ENCODE measurements at regions not wholly inside any gene's neighbourhood (a gene's known extent, or its start where the extent isn't known, plus 50 kb on each side); places are given as distances from the start of the nearest gene placed in this dataset.
"Not testable (repeated sequence)": the region's sequence is repeated elsewhere in the genome, so short reads cannot be mapped to it uniquely, and the experiment has no call there.

DNA sequence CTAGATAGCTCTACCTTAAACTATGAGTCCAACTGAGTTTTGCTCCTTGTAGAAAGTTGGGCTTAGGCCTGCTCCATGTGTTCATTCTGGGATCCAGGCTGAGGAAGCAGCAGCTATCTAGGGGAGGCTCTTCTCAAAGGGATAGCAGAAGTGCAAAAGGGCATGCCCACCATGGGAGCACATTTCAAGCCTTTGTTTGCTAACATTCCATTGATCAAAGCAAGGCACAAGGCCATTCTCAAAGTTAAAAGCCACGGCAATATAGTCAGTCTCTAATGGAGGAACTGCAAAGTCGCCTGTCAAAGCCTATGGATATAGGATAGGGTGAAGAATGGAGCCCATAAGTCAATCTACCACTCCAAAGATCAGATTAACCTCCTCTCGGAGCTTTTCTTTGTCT lies 488.1 kb upstream of the ARX start:
- H3K9ac ChIP-seq (ENCODE audit: low read length): no peak overlapping the region
- no peaks in the 10 kb centered on the region for H4K20me1 ChIP-seq (ENCODE audit: insufficient read depth, low read length)
- no peaks in the 10 kb centered on the region for H3K4me1 ChIP-seq (ENCODE audit: insufficient read depth, low read length, severe bottlenecking)
- no peaks in the 10 kb centered on the region for H3F3A ChIP-seq (ENCODE audit: insufficient read depth, low read length)
- H3K4me3 ChIP-seq (ENCODE audit: low read depth, low read length, poor library complexity, severe bottlenecking): no peak overlapping the region
- no peaks in the 10 kb centered on the region for H3K36me3 ChIP-seq (ENCODE audit: insufficient read depth, low read length)
- no peaks in the 10 kb centered on the region for H3K79me2 ChIP-seq (ENCODE audit: insufficient read depth, low read length)
- no peak overlapping the region for H3K4me2 ChIP-seq (ENCODE audit: low read length)
- H2AFZ ChIP-seq (ENCODE audit: low read length): no peak overlapping the region
- H3K27me3 ChIP-seq (ENCODE audit: insufficient read depth, low read length): no peaks in the 10 kb centered on the region
- TF ChIP-seq, protein P1, sequence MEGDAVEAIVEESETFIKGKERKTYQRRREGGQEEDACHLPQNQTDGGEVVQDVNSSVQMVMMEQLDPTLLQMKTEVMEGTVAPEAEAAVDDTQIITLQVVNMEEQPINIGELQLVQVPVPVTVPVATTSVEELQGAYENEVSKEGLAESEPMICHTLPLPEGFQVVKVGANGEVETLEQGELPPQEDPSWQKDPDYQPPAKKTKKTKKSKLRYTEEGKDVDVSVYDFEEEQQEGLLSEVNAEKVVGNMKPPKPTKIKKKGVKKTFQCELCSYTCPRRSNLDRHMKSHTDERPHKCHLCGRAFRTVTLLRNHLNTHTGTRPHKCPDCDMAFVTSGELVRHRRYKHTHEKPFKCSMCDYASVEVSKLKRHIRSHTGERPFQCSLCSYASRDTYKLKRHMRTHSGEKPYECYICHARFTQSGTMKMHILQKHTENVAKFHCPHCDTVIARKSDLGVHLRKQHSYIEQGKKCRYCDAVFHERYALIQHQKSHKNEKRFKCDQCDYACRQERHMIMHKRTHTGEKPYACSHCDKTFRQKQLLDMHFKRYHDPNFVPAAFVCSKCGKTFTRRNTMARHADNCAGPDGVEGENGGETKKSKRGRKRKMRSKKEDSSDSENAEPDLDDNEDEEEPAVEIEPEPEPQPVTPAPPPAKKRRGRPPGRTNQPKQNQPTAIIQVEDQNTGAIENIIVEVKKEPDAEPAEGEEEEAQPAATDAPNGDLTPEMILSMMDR (IDR thresholded peaks at IDR 0.05; ENCODE audit: low read length): no peak
- no peak for TF ChIP-seq EZH2 (IDR thresholded peaks at IDR 0.05; ENCODE audit: borderline replicate concordance, low read length)
- no peaks in the 10 kb centered on the region for H3K9me2 ChIP-seq (ENCODE audit: low read depth, low read length)
- H3K9me3 ChIP-seq (ENCODE audit: low read length): no peaks in the 10 kb centered on the region
- no peak overlapping the region for H3K27ac ChIP-seq (ENCODE audit: low read depth, low read length, poor library complexity, severe bottlenecking)

DNA sequence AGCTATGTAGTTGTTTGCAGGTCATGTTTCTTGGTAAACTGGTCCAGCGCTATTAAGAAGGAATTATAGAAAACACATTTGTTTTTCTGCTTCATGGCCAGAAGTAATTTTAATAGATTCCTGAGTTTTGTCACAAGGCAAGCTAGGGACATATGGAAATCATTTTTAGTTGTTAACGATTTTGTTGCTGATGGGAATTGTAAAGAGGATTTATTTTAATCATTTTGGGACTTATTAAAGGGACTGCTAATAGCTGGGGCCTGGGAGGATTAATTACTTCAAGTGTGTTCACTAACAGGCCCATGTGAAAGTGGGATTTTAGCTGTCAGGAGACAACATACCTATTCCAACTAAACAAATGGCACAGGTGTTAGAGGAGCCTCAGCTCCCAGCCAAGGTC lies 492.0 kb upstream of the ARX start:
- TF ChIP-seq EZH2 (IDR thresholded peaks at IDR 0.05; ENCODE audit: borderline replicate concordance, low read length): no peak
- TF ChIP-seq, protein P1 (IDR thresholded peaks at IDR 0.05; ENCODE audit: low read length): no peak
- Histone ChIP-seq H3K4me1 (ENCODE audit: insufficient read depth, low read length, severe bottlenecking) (no peaks in the 10 kb centered on the region), H2AFZ (ENCODE audit: low read length) (no peak overlapping the region), H3K4me3 (ENCODE audit: low read depth, low read length, poor library complexity, severe bottlenecking) (no peak overlapping the region), H3K27me3 (ENCODE audit: insufficient read depth, low read length) (no peaks in the 10 kb centered on the region), H3K79me2 (ENCODE audit: insufficient read depth, low read length) (no peaks in the 10 kb centered on the region), H3K9me3 (ENCODE audit: low read length) (no peaks in the 10 kb centered on the region), H3K4me2 (ENCODE audit: low read length) (no peak overlapping the region), H4K20me1 (ENCODE audit: insufficient read depth, low read length) (no peaks in the 10 kb centered on the region), H3F3A (ENCODE audit: insufficient read depth, low read length) (no peaks in the 10 kb centered on the region), H3K27ac (ENCODE audit: low read depth, low read length, poor library complexity, severe bottlenecking) (no peak overlapping the region), H3K36me3 (ENCODE audit: insufficient read depth, low read length) (no peaks in the 10 kb centered on the region), H3K9me2 (ENCODE audit: low read depth, low read length) (no peaks in the 10 kb centered on the region), H3K9ac (ENCODE audit: low read length) (no peak overlapping the region)

DNA sequence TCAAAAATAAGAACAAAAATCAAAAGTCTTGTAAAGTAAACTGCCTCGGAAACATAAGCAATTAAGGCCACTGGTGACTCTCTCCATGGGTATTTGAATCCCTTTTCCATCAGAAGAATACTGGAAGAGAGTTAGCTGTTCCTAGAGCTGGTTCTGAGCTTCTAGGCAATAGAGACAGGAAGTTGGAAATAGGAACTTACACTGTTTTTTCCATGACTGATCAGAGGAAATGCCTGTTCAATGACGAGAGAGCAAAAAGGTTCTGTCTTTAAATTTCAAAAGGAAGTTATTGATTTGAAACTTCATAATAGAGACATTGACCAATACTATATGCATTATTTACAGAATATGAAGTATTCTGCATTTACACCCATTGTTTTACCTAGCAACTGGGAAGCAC lies 503.5 kb upstream of the ARX start:
- H3K4me1 ChIP-seq (ENCODE audit: insufficient read depth, low read length, severe bottlenecking): no peaks in the 10 kb centered on the region

DNA sequence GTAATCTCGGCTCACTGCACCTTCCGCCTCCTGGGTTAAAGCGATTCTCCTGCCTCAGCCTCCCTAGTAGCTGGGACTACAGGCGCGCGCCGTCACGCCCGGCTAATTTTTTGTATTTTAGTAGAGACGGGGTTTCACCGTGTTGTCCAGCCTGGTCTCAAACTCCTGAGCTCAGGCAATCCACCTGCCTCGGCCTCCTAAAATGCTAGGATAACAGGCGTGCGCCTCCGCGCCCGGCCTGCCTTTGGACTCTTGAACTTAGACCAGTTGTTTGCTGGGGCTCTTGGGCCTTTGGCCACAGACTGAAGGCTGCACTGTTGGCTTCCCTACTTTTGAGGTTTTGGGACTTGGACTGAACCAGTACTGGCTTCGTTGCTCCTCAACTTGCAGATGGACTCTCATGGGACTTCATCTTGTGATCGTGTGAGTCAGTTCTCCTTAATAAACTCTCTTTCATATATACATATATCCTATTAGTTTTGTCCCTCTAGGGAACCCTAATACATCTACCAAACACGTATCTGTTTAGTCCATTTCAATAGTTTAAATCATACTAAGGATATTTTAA lies 506.8 kb upstream of the ARX start:
- not testable (repeated sequence) for H3K27ac ChIP-seq (ENCODE audit: low read depth, low read length, poor library complexity, severe bottlenecking); H4K20me1 ChIP-seq (ENCODE audit: insufficient read depth, low read length); H3K9ac ChIP-seq (ENCODE audit: low read length); H3K9me2 ChIP-seq (ENCODE audit: low read depth, low read length); H2AFZ ChIP-seq (ENCODE audit: low read length); H3K36me3 ChIP-seq (ENCODE audit: insufficient read depth, low read length); H3K4me3 ChIP-seq (ENCODE audit: low read depth, low read length, poor library complexity, severe bottlenecking); H3K4me2 ChIP-seq (ENCODE audit: low read length); H3K79me2 ChIP-seq (ENCODE audit: insufficient read depth, low read length); H3K27me3 ChIP-seq (ENCODE audit: insufficient read depth, low read length); H3F3A ChIP-seq (ENCODE audit: insufficient read depth, low read length); H3K4me1 ChIP-seq (ENCODE audit: insufficient read depth, low read length, severe bottlenecking); H3K9me3 ChIP-seq (ENCODE audit: low read length)

More for the DNA sequence above, 503.5 kb upstream of the ARX start:
- no peaks in the 10 kb centered on the region for H3K36me3 ChIP-seq (ENCODE audit: insufficient read depth, low read length)
- H4K20me1 ChIP-seq (ENCODE audit: insufficient read depth, low read length): no peaks in the 10 kb centered on the region
- no peaks in the 10 kb centered on the region for H3K79me2 ChIP-seq (ENCODE audit: insufficient read depth, low read length)
- no peaks in the 10 kb centered on the region for H3K9me2 ChIP-seq (ENCODE audit: low read depth, low read length)
- no peak overlapping the region for H3K4me3 ChIP-seq (ENCODE audit: low read depth, low read length, poor library complexity, severe bottlenecking)
- H3K4me2 ChIP-seq (ENCODE audit: low read length): no peak overlapping the region
- no peaks in the 10 kb centered on the region for H3K27me3 ChIP-seq (ENCODE audit: insufficient read depth, low read length)
- TF ChIP-seq, protein P1 (IDR thresholded peaks at IDR 0.05; ENCODE audit: low read length): no peak
- no peak overlapping the region for H3K9ac ChIP-seq (ENCODE audit: low read length)
- H3K9me3 ChIP-seq (ENCODE audit: low read length): no peaks in the 10 kb centered on the region
- H3K27ac ChIP-seq (ENCODE audit: low read depth, low read length, poor library complexity, severe bottlenecking): no peak overlapping the region
- H3F3A ChIP-seq (ENCODE audit: insufficient read depth, low read length): no peaks in the 10 kb centered on the region
- no peak overlapping the region for H2AFZ ChIP-seq (ENCODE audit: low read length)
